GM23338 (cell line): ENCODE measurements at regions not wholly inside any gene's neighbourhood (a gene's known extent, or its start where the extent isn't known, plus 50 kb on each side); places are given as distances from the start of the nearest gene placed in this dataset.

Source experiments
- ATAC-seq: fragments of 200-7000 bp; cut with Tn5 transposase; 3 replicates; pipeline ENCODE4 v1.9.1; 2020
- DNase-seq: peaks from one replicate; pipeline ENCODE4 v3.0.0-alpha.2; 2015; ENCODE audit warnings: low spot score
- H2AFZ ChIP-seq: fragments of 200-600 bp; sonication (generic); 2 replicates; pipeline ENCODE4 v1.8.0; 2016; ENCODE audit warnings: antibody characterized with exemption, mild to moderate bottlenecking, moderate library complexity
- H3F3A ChIP-seq: fragments of 200-600 bp; sonication (generic); replicated peaks from 2 replicates; pipeline ENCODE4 v1.8.0; 2017; ENCODE audit warnings: antibody characterized with exemption, mixed run types, low read depth
- H3K27ac ChIP-seq: fragments of 200-600 bp; sonication (generic); 2 replicates; pipeline ENCODE4 v1.6.1; 2016; ENCODE audit warnings: low read depth
- H3K27me3 ChIP-seq: fragments of 200-600 bp; sonication (generic); 2 replicates; pipeline ENCODE4 v1.8.0; 2016; ENCODE audit warnings: mild to moderate bottlenecking, mixed run types, moderate library complexity; ENCODE audit not compliant: insufficient read depth
- H3K36me3 ChIP-seq: fragments of 200-600 bp; sonication (generic); 2 replicates; pipeline ENCODE4 v1.8.0; 2016; ENCODE audit warnings: mild to moderate bottlenecking; ENCODE audit not compliant: insufficient read depth
- H3K4me1 ChIP-seq: fragments of 200-600 bp; sonication (generic); 2 replicates; pipeline ENCODE4 v1.8.0; 2016; ENCODE audit warnings: mild to moderate bottlenecking, moderate library complexity; ENCODE audit not compliant: insufficient read depth
- H3K4me2 ChIP-seq: fragments of 200-600 bp; sonication (generic); 2 replicates; pipeline ENCODE4 v1.7.1; 2017; ENCODE audit warnings: mixed run types
- H3K4me3 ChIP-seq: fragments of 200-600 bp; sonication (generic); 2 replicates; pipeline ENCODE4 v1.6.1; 2016; ENCODE audit warnings: mixed run types
- H3K79me2 ChIP-seq: fragments of 200-600 bp; sonication (generic); replicated peaks from 2 replicates; pipeline ENCODE4 v1.8.0; 2017; ENCODE audit warnings: mild to moderate bottlenecking; ENCODE audit not compliant: insufficient read depth
- H3K9me2 ChIP-seq: fragments of 200-600 bp; sonication (generic); 2 replicates; pipeline ENCODE4 v1.8.0; 2017; ENCODE audit not compliant: insufficient read depth
- H4K20me1 ChIP-seq: fragments of 200-600 bp; sonication (generic); replicated peaks from 2 replicates; pipeline ENCODE4 v1.8.0; 2017; ENCODE audit warnings: mild to moderate bottlenecking; ENCODE audit not compliant: insufficient read depth
- H3K27ac Mint-ChIP-seq: 2 replicates; pipeline ENCODE4 v1.8.0; 2020; ENCODE audit warnings: inconsistent platforms, mild to moderate bottlenecking, moderate library complexity, mixed read lengths
- H3K27me3 Mint-ChIP-seq: 3 replicates; pipeline ENCODE4 v1.8.0; 2022; ENCODE audit warnings: low read depth, mild to moderate bottlenecking, moderate library complexity, mixed read lengths, inconsistent platforms; ENCODE audit not compliant: insufficient read depth, poor library complexity
- H3K36me3 Mint-ChIP-seq: 3 replicates; pipeline ENCODE4 v1.8.0; 2021; ENCODE audit warnings: low read depth, mild to moderate bottlenecking, inconsistent platforms, moderate library complexity, mixed read lengths
- H3K4me1 Mint-ChIP-seq: 3 replicates; pipeline ENCODE4 v1.8.0; 2020; ENCODE audit warnings: mild to moderate bottlenecking, inconsistent platforms, mixed read lengths
- H3K4me3 Mint-ChIP-seq: 3 replicates; pipeline ENCODE4 v1.8.0; 2021; ENCODE audit warnings: moderate library complexity, mild to moderate bottlenecking, inconsistent platforms, mixed read lengths
- H3K9me3 Mint-ChIP-seq: 3 replicates; pipeline ENCODE4 v1.8.0; 2020; ENCODE audit warnings: moderate library complexity, mild to moderate bottlenecking, inconsistent platforms, mixed read lengths
- CREB1 ChIP-seq: fragments of 250-450 bp; sonication (Bioruptor Pico); IDR thresholded peaks from 2 replicates; pipeline ENCODE4 v1.5.0; 2020; ENCODE audit warnings: low read depth, mild to moderate bottlenecking, moderate library complexity
- CTCF ChIP-seq, 2 experiments: fragments of 200-600 bp in 1 of 2; sonication (generic) in 1 of 2; conservative IDR thresholded peaks; 2 replicates each; pipeline versions ENCODE4 v1.5.1 to v1.6.1; 2016 to 2017; ENCODE audit warnings: antibody characterized with exemption in 2 of 2, low read depth in 2 of 2, mild to moderate bottlenecking in 2 of 2, moderate library complexity in 1 of 2
- EZH2 ChIP-seq: fragments of 200-600 bp; sonication (generic); IDR thresholded peaks from one replicate; pipeline ENCODE4 v1.8.0; 2017; ENCODE audit warnings: antibody characterized with exemption, mild to moderate bottlenecking, low read depth; ENCODE audit not compliant: unreplicated experiment
- EZH2phosphoT487 ChIP-seq: fragments of 200-600 bp; sonication (generic); IDR thresholded peaks from one replicate; pipeline ENCODE4 v1.8.1; 2018; ENCODE audit warnings: antibody characterized with exemption; ENCODE audit not compliant: unreplicated experiment
- JUNB ChIP-seq: IDR thresholded peaks from one replicate; pipeline ENCODE4 v1.6.1; 2016; ENCODE audit warnings: antibody characterized with exemption; ENCODE audit not compliant: unreplicated experiment
- NANOG ChIP-seq: IDR thresholded peaks from 2 replicates; pipeline ENCODE4 v1.6.1; 2016; ENCODE audit warnings: antibody characterized with exemption, borderline replicate concordance
- POLR2AphosphoS5 ChIP-seq: IDR thresholded peaks from 2 replicates; pipeline ENCODE4 v1.6.1; 2016; ENCODE audit warnings: antibody characterized with exemption, low read depth
- STAT1 ChIP-seq: IDR thresholded peaks from one replicate; pipeline ENCODE4 v1.6.1; 2016; ENCODE audit warnings: antibody characterized with exemption; ENCODE audit not compliant: unreplicated experiment
- ZNF114 ChIP-seq: fragments of 250-450 bp; sonication (Bioruptor Pico); IDR thresholded peaks from 2 replicates; pipeline ENCODE4 v1.5.0; 2020; ENCODE audit warnings: mild to moderate bottlenecking, moderate library complexity
- ZNF331 ChIP-seq: fragments of 250-450 bp; sonication (Bioruptor Pico); IDR thresholded peaks from 2 replicates; pipeline ENCODE4 v1.5.0; 2020; ENCODE audit warnings: low read depth, mild to moderate bottlenecking, moderate library complexity
- TF ChIP-seq, protein P1 (sequence below): fragments of 250-450 bp; sonication (Bioruptor Pico); IDR thresholded peaks from 2 replicates; pipeline ENCODE4 v1.5.0; 2020; ENCODE audit warnings: mild to moderate bottlenecking, moderate library complexity

DNA sequence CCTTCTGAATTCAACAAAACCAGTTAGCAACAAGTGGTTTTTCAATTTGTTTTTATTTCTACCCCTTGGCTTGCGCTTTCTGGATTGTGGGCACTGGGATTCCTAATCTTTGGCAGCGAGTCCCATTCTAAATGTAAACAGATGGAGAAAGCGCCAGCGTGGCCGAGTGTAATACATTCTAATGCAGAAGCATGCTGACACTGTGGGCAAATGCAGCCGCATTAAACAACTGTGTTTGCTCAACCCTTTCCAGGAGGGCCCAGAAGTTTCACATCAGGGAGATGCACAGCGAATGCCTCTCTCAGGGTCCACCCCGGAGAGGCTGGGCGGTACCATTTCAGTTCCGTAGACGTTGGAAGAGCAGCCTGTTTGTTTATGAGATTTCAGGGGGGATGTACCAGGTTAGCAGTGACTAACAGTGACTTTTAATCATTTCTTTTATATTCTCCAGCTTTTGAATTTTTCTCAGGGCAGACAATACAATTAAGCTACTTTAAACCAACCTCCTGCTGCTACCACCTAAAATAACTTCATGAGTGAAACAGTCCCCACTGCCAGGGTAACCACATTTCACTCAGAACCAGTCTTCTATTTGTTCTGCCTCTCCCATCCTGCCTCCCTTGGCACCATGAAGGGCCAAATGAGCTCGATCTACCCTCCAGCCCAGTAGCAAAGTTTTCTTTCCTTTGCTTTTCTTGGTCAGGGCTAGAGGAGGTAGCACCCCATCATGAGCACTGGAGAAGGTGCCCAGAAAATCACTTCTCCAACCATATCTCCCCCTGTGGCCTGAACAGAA, 164.2 kb upstream of the ITGB1 start:
- no peaks in the 10 kb centered on the region for H4K20me1 ChIP-seq

DNA sequence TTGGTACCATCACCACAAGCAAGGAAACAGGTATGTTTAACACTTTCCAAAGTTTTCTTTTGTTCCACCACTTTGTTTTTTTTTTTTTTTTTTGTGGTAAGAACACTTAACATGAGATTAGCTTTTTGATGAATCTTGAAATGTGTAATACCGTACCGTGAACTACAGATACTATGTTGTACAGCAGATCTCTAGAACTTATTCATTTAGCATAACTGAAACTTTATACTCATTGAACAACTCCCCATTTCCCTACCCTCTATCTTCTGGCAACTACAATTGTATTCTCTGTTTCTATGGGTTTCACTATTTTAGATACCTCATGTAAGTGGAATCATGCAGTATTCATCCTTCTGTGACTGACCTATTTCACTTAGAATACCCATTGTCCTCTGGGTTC, 162.7 kb upstream of the ITGB1 start:
- Histone ChIP-seq H3K27me3 (no peaks in the 10 kb centered on the region), H3K9me2 (0 out of 2 replicates have a peak, but pooled peaks cover 5% of the 10 kb centered on the region)
- TF ChIP-seq NANOG (no peak), EZH2phosphoT487 (no peak), EZH2 (no peak), CREB1 (CRISPR knock-in tag) (no peak), JUNB (no peak), POLR2AphosphoS5 (no peak), ZNF331 (CRISPR knock-in tag) (no peak), ZNF114 (CRISPR knock-in tag) (no peak), CTCF (conservative IDR thresholded peaks at IDR 0.05; ENCODE audit: low read depth in 2 of 2) (no peak), STAT1 (no peak)
- TF ChIP-seq, protein P1, sequence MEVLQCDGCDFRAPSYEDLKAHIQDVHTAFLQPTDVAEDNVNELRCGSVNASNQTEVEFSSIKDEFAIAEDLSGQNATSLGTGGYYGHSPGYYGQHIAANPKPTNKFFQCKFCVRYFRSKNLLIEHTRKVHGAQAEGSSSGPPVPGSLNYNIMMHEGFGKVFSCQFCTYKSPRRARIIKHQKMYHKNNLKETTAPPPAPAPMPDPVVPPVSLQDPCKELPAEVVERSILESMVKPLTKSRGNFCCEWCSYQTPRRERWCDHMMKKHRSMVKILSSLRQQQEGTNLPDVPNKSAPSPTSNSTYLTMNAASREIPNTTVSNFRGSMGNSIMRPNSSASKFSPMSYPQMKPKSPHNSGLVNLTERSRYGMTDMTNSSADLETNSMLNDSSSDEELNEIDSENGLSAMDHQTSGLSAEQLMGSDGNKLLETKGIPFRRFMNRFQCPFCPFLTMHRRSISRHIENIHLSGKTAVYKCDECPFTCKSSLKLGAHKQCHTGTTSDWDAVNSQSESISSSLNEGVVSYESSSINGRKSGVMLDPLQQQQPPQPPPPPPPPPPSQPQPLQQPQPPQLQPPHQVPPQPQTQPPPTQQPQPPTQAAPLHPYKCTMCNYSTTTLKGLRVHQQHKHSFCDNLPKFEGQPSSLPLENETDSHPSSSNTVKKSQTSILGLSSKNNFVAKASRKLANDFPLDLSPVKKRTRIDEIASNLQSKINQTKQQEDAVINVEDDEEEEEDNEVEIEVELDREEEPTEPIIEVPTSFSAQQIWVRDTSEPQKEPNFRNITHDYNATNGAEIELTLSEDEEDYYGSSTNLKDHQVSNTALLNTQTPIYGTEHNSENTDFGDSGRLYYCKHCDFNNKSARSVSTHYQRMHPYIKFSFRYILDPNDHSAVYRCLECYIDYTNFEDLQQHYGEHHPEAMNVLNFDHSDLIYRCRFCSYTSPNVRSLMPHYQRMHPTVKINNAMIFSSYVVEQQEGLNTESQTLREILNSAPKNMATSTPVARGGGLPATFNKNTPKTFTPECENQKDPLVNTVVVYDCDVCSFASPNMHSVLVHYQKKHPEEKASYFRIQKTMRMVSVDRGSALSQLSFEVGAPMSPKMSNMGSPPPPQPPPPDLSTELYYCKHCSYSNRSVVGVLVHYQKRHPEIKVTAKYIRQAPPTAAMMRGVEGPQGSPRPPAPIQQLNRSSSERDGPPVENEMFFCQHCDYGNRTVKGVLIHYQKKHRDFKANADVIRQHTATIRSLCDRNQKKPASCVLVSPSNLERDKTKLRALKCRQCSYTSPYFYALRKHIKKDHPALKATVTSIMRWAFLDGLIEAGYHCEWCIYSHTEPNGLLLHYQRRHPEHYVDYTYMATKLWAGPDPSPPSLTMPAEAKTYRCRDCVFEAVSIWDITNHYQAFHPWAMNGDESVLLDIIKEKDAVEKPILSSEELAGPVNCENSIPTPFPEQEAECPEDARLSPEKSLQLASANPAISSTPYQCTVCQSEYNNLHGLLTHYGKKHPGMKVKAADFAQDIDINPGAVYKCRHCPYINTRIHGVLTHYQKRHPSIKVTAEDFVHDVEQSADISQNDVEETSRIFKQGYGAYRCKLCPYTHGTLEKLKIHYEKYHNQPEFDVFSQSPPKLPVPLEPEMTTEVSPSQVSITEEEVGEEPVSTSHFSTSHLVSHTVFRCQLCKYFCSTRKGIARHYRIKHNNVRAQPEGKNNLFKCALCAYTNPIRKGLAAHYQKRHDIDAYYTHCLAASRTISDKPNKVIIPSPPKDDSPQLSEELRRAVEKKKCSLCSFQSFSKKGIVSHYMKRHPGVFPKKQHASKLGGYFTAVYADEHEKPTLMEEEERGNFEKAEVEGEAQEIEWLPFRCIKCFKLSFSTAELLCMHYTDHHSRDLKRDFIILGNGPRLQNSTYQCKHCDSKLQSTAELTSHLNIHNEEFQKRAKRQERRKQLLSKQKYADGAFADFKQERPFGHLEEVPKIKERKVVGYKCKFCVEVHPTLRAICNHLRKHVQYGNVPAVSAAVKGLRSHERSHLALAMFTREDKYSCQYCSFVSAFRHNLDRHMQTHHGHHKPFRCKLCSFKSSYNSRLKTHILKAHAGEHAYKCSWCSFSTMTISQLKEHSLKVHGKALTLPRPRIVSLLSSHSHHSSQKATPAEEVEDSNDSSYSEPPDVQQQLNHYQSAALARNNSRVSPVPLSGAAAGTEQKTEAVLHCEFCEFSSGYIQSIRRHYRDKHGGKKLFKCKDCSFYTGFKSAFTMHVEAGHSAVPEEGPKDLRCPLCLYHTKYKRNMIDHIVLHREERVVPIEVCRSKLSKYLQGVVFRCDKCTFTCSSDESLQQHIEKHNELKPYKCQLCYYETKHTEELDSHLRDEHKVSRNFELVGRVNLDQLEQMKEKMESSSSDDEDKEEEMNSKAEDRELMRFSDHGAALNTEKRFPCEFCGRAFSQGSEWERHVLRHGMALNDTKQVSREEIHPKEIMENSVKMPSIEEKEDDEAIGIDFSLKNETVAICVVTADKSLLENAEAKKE (CRISPR knock-in tag): no peak

More for the DNA sequence above, 164.2 kb upstream of the ITGB1 start:
- Histone ChIP-seq H3K36me3 (no peaks in the 10 kb centered on the region), H3K79me2 (no peaks in the 10 kb centered on the region), H3K27ac (no peak overlapping the region), H3K4me2 (no peak overlapping the region), H3F3A (no peaks in the 10 kb centered on the region), H3K27me3 (no peaks in the 10 kb centered on the region), H2AFZ (peak overlapping the region; percentile 87), H3K4me1 (no peaks in the 10 kb centered on the region), H3K4me3 (no peak overlapping the region), H3K9me2 (0 out of 2 replicates have a peak, but pooled peaks cover 6% of the 10 kb centered on the region)
- H3K4me3 Mint-ChIP-seq: no peak overlapping the region
- ATAC-seq: no peak
- no peaks in the 10 kb centered on the region for H3K36me3 Mint-ChIP-seq
- H3K4me1 Mint-ChIP-seq: peaks cover 8% of the 10 kb centered on the region; the same call in 2 of the 3 replicates
- DNase-seq: no peak
- H3K9me3 Mint-ChIP-seq: no peaks in the 10 kb centered on the region; the same call in 2 of the 3 replicates
- peaks cover under 1% of the 10 kb centered on the region for H3K27me3 Mint-ChIP-seq
- no peak overlapping the region for H3K27ac Mint-ChIP-seq
- no peak for TF ChIP-seq POLR2AphosphoS5
- TF ChIP-seq STAT1: no peak

More for the DNA sequence above, 162.7 kb upstream of the ITGB1 start:
- DNase-seq (no peak), ATAC-seq (no peak)
- no peaks in the 10 kb centered on the region for H3K9me3 Mint-ChIP-seq
- no peaks in the 10 kb centered on the region for H4K20me1 ChIP-seq
- H3K27me3 Mint-ChIP-seq: no peaks in the 10 kb centered on the region
- peaks cover 3% of the 10 kb centered on the region; the same call in 1 of the 3 replicates for H3K4me1 Mint-ChIP-seq
- no peak overlapping the region for H3K27ac ChIP-seq
- no peaks in the 10 kb centered on the region for H3K36me3 ChIP-seq
- H3K4me3 Mint-ChIP-seq: no peak overlapping the region
- no peak overlapping the region for H2AFZ ChIP-seq
- H3K79me2 ChIP-seq: no peaks in the 10 kb centered on the region
- H3F3A ChIP-seq: no peaks in the 10 kb centered on the region
- H3K4me1 ChIP-seq: no peaks in the 10 kb centered on the region
- no peaks in the 10 kb centered on the region for H3K36me3 Mint-ChIP-seq
- H3K27ac Mint-ChIP-seq: no peak overlapping the region
- H3K4me2 ChIP-seq: no peak overlapping the region
- no peak overlapping the region for H3K4me3 ChIP-seq
